Kidney tubule cell (primary cell): ENCODE measurements at regions not wholly inside any gene's neighbourhood (a gene's known extent, or its start where the extent isn't known, plus 50 kb on each side); places are given as distances from the start of the nearest gene placed in this dataset.
A peak's percentile ranks its signal among the peaks of the same experiment; 100 is the strongest.

Experiments used
- DNase-seq: peaks from one replicate; pipeline ENCODE4 v3.0.0-alpha.2; 2018; ENCODE audit warnings: low spot score

- no peak for DNase-seq
Measured at GRCh38 chr5:117701062-117701461, 1126.4 kb upstream of the SEMA6A start.

GRCh38 chr5:117692606-117693005 is 1118.0 kb upstream of the SEMA6A start:
- DNase-seq: no peak

GRCh38 chr5:117691081-117691870 is 1116.7 kb upstream of the SEMA6A start:
- DNase-seq: no peak

- no peak for DNase-seq
Measured at GRCh38 chr5:117690612-117691011, 1116.0 kb upstream of the SEMA6A start.

- DNase-seq: no peak
Measured at GRCh38 chr5:117686926-117687325, 1112.3 kb upstream of the SEMA6A start.

GRCh38 chr5:117682416-117682815 is 1107.8 kb upstream of the SEMA6A start:
- no peak for DNase-seq

- no peak for DNase-seq
Measured at GRCh38 chr5:117681431-117682254, 1107.0 kb upstream of the SEMA6A start.

- DNase-seq: no peak
Measured at GRCh38 chr5:117680426-117680825, 1105.8 kb upstream of the SEMA6A start.

- DNase-seq: no peak
Measured at GRCh38 chr5:117679046-117679445, 1104.4 kb upstream of the SEMA6A start.

- DNase-seq: no peak
Measured at GRCh38 chr5:117675646-117676045, 1101.0 kb upstream of the SEMA6A start.

GRCh38 chr5:117671551-117671950 is 1096.9 kb upstream of the SEMA6A start:
- no peak for DNase-seq

- no peak for DNase-seq
Measured at GRCh38 chr5:117667105-117667504, 1092.5 kb upstream of the SEMA6A start.

- no peak for DNase-seq
Measured at GRCh38 chr5:117665121-117665520, 1090.5 kb upstream of the SEMA6A start.

GRCh38 chr5:117662361-117662760 is 1087.7 kb upstream of the SEMA6A start:
- DNase-seq: no peak

- no peak for DNase-seq
Measured at GRCh38 chr5:117657541-117657940, 1082.9 kb upstream of the SEMA6A start.

GRCh38 chr5:117652958-117653280 is 1078.3 kb upstream of the SEMA6A start:
- no peak for DNase-seq

- DNase-seq: peak; percentile 11
Measured at GRCh38 chr5:117652036-117652957, 1077.7 kb upstream of the SEMA6A start.

- no peak for DNase-seq
Measured at GRCh38 chr5:117649821-117650220, 1075.2 kb upstream of the SEMA6A start.

- no peak for DNase-seq
Measured at GRCh38 chr5:117645400-117645799, 1070.8 kb upstream of the SEMA6A start.

GRCh38 chr5:117638581-117638980 is 1064.0 kb upstream of the SEMA6A start:
- no peak for DNase-seq

GRCh38 chr5:117633093-117633492 is 1058.5 kb upstream of the SEMA6A start:
- DNase-seq: no peak

- no peak for DNase-seq
Measured at GRCh38 chr5:117624201-117624600, 1049.6 kb upstream of the SEMA6A start.
